Suprapubic skin (tissue), 4 donors: ENCODE measurements at regions not wholly inside any gene's neighbourhood (a gene's known extent, or its start where the extent isn't known, plus 50 kb on each side); places are given as distances from the start of the nearest gene placed in this dataset.

Source experiments
- DNase-seq, 2 donors: peaks; one replicate each; pipeline ENCODE4 v3.0.0-alpha.2; 2019; ENCODE audit warnings: low spot score in 2 of 2
- H3K27ac ChIP-seq: fragments of 200-600 bp; sonication (generic); one replicate; pipeline ENCODE4 v1.5.1; 2019
- H3K27me3 ChIP-seq: fragments of 200-600 bp; sonication (generic); one replicate; pipeline ENCODE4 v1.5.1; 2019
- H3K36me3 ChIP-seq: fragments of 200-600 bp; sonication (generic); one replicate; pipeline ENCODE4 v1.5.1; 2019
- H3K4me1 ChIP-seq: fragments of 200-600 bp; sonication (generic); one replicate; pipeline ENCODE4 v1.5.1; 2019
- H3K4me3 ChIP-seq: fragments of 200-600 bp; sonication (generic); one replicate; pipeline ENCODE4 v1.5.1; 2019; ENCODE audit warnings: mild to moderate bottlenecking
- H3K9me3 ChIP-seq: fragments of 200-600 bp; sonication (generic); one replicate; pipeline ENCODE4 v1.5.1; 2019
- CTCF ChIP-seq, 2 donors: fragments of 200-600 bp in 1 of 2; fragments of 450-650 bp in 1 of 2; sonication (generic) in 1 of 2; IDR thresholded peaks; one replicate each; pipeline ENCODE4 v1.5.1; 2016 to 2019; ENCODE audit warnings: antibody characterized with exemption in 2 of 2, mild to moderate bottlenecking in 1 of 2, moderate library complexity in 1 of 2
- EP300 ChIP-seq: sonication (generic); formaldehyde crosslinking; IDR thresholded peaks from one replicate; pipeline ENCODE4 v1.6.1; 2017; ENCODE audit warnings: antibody characterized with exemption
- POLR2A ChIP-seq, 2 donors: fragments of 450-650 bp; IDR thresholded peaks; one replicate each; pipeline ENCODE4 v1.6.1; 2017; ENCODE audit warnings: antibody characterized with exemption in 2 of 2, mild to moderate bottlenecking in 2 of 2, moderate library complexity in 2 of 2
- POLR2AphosphoS5 ChIP-seq, 3 donors: sonication (generic); formaldehyde crosslinking; IDR thresholded peaks; one replicate each; pipeline ENCODE4 v1.6.1; 2017; ENCODE audit warnings: antibody characterized with exemption in 3 of 3
- WGBS: methylation state at CpG from one replicate; pipeline ENCODE4 v1.1.5; 2018; 5-methylcytosine and 5-hydroxymethylcytosine counted together

GRCh38 chr5:87686975-87687374 is 274.2 kb upstream of the CCNH start:
- no peaks in the 10 kb centered on the region for H3K36me3 ChIP-seq
- H3K4me3 ChIP-seq: no peak overlapping the region
- WGBS: 72% methylated on average over 1 of the region's 1 CpG
- H3K9me3 ChIP-seq: peaks cover 7% of the 10 kb centered on the region
- no peak for DNase-seq
- TF ChIP-seq EP300 (no peak), POLR2AphosphoS5 (IDR thresholded peaks at IDR 0.05) (no peak), POLR2A (IDR thresholded peaks at IDR 0.05) (no peak), CTCF (IDR thresholded peaks at IDR 0.05) (no peak)
- no peak overlapping the region for H3K27ac ChIP-seq
- no peaks in the 10 kb centered on the region for H3K27me3 ChIP-seq
- no peaks in the 10 kb centered on the region for H3K4me1 ChIP-seq

GRCh38 chr5:87686018-87686417 is 273.3 kb upstream of the CCNH start:
- Histone ChIP-seq H3K4me1 (no peaks in the 10 kb centered on the region), H3K36me3 (no peaks in the 10 kb centered on the region), H3K4me3 (no peak overlapping the region), H3K27ac (no peak overlapping the region), H3K27me3 (no peaks in the 10 kb centered on the region), H3K9me3 (peaks cover 4% of the 10 kb centered on the region)
- TF ChIP-seq CTCF (IDR thresholded peaks at IDR 0.05) (no peak), POLR2A (IDR thresholded peaks at IDR 0.05) (no peak), POLR2AphosphoS5 (IDR thresholded peaks at IDR 0.05) (no peak), EP300 (no peak)
- no peak for DNase-seq

- TF ChIP-seq EP300 (no peak), CTCF (IDR thresholded peaks at IDR 0.05) (no peak), POLR2A (IDR thresholded peaks at IDR 0.05) (no peak), POLR2AphosphoS5 (IDR thresholded peaks at IDR 0.05) (no peak)
- H3K36me3 ChIP-seq: no peaks in the 10 kb centered on the region
- H3K4me3 ChIP-seq: no peak overlapping the region
- H3K9me3 ChIP-seq: no peaks in the 10 kb centered on the region
- 80% methylated on average over 2 of the region's 2 CpGs for WGBS
- no peaks in the 10 kb centered on the region for H3K27me3 ChIP-seq
- no peak for DNase-seq
- H3K27ac ChIP-seq: no peak overlapping the region
- H3K4me1 ChIP-seq: no peaks in the 10 kb centered on the region
Observed at GRCh38 chr5:87674235-87674634, 261.5 kb upstream of the CCNH start.

DNA sequence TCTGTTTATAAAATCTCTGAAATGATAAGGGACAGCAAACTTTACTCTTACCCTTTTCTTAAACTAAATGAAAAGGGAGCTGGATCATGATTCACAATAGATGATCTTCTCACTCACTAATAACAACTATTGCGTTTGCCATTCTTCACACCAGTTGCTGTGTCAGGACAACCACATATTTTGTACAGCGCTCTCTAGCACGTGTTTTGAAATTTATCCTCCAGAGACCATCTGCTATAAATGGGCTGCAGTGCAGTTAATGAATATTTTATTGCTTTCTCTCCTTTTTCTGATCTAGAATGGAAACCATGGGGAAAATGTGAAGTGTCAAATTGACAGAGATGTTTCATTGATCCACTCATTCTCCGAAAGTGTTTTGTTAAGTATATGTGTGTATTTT is 258.4 kb upstream of the CCNH start:
- no peak for DNase-seq
- WGBS: 66% methylated on average over 4 of the region's 4 CpGs

DNA sequence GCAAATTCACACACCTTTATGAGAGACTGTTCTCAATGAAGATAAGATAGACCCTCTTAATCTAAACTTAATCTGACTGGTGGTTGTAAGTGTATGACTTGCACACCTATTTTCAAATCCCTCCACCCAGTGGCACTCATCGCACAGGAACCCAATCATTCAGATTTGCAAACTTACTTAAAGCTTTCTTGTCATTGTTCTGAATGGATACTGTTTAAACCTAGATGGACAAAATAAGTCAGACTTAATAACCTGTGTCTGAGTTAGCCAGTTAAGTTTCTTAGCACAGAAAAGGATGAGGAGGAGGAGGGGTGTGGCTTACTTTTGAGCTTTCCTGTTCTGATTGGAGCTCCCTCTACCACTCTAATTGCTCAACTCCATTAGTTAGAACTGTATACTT is 252.4 kb upstream of the CCNH start:
- Histone ChIP-seq H3K4me1 (no peaks in the 10 kb centered on the region), H3K27ac (no peak overlapping the region), H3K9me3 (no peaks in the 10 kb centered on the region), H3K27me3 (no peaks in the 10 kb centered on the region), H3K4me3 (no peak overlapping the region), H3K36me3 (no peaks in the 10 kb centered on the region)
- DNase-seq: no peak
- no peak for TF ChIP-seq POLR2AphosphoS5 (IDR thresholded peaks at IDR 0.05)
- no peak for TF ChIP-seq EP300
- TF ChIP-seq CTCF (IDR thresholded peaks at IDR 0.05): no peak
- no peak for TF ChIP-seq POLR2A (IDR thresholded peaks at IDR 0.05)
- 86% methylated on average over 1 of the region's 1 CpG for WGBS

More for the DNA sequence above, 258.4 kb upstream of the CCNH start:
- Histone ChIP-seq H3K27me3 (no peaks in the 10 kb centered on the region), H3K27ac (no peak overlapping the region), H3K9me3 (no peaks in the 10 kb centered on the region), H3K4me1 (no peaks in the 10 kb centered on the region), H3K4me3 (no peak overlapping the region), H3K36me3 (no peaks in the 10 kb centered on the region)
- TF ChIP-seq CTCF (IDR thresholded peaks at IDR 0.05) (no peak), EP300 (no peak)
